A549 (cell line): ENCODE measurements at regions not wholly inside any gene's neighbourhood (a gene's known extent, or its start where the extent isn't known, plus 50 kb on each side); places are given as distances from the start of the nearest gene placed in this dataset.

Experiments used
- ATAC-seq, 2 experiments: fragments of 200-7000 bp in 1 of 2; fragments of >200 bp in 1 of 2; cut with Nextera tagmentation in 1 of 2; cut with Tn5 transposase in 1 of 2; 3 replicates each; pipeline versions ENCODE4 v1.8.0 to v1.9.1; 2018 to 2020; ENCODE audit warnings: mild to moderate bottlenecking in 1 of 2, moderate library complexity in 1 of 2
- CTCF ChIA-PET: fragments of 300-600 bp; sonication (Branson Sonifier 250); formaldehyde crosslinking; extraction: SDS; loops from one replicate; lab custom pipeline; 2021; ENCODE audit warnings: antibody characterized with exemption, inconsistent platforms; lab: Yijun Ruan, JAX
- POLR2A ChIA-PET: fragments of 350-600 bp; formaldehyde crosslinking; extraction: SDS; loops from one replicate; lab custom pipeline; 2021; ENCODE audit warnings: antibody characterized with exemption, inconsistent platforms; lab: Yijun Ruan, JAX
- DNase-seq, 2 experiments: peaks; one replicate each; pipeline versions ENCODE4 v3.0.0 to v3.0.0-alpha.2; 2011 to 2016; ENCODE audit warnings: low read depth in 1 of 2, low spot score in 1 of 2
- FAIRE-seq: peaks from 2 replicates; lab custom pipeline; 2011; peaks lifted over from hg19 to GRCh38; lab: Jason Lieb, UNC
- H3K27ac ChIP-seq, 2 experiments: fragments of >200 bp; sonication (Bioruptor Twin); formaldehyde crosslinking; 3 replicates each; pipeline ENCODE4 v1.5.1; 2016 to 2017
- H3K4me1 ChIP-seq: fragments of >200 bp; sonication (Bioruptor Twin); formaldehyde crosslinking; 3 replicates; pipeline ENCODE4 v1.6.1; 2016
- H3K4me2 ChIP-seq: fragments of >200 bp; sonication (Bioruptor Twin); formaldehyde crosslinking; 3 replicates; pipeline ENCODE4 v1.6.1; 2016
- H3K4me3 ChIP-seq: fragments of >200 bp; sonication (Bioruptor Twin); formaldehyde crosslinking; 3 replicates; pipeline ENCODE4 v1.5.1; 2016
- H3K9me3 ChIP-seq: fragments of >200 bp; sonication (Bioruptor Twin); formaldehyde crosslinking; 3 replicates; pipeline ENCODE4 v1.6.1; 2016
- ATOH8 ChIP-seq: fragments of 250-450 bp; sonication (Bioruptor Pico); IDR thresholded peaks from 2 replicates; pipeline ENCODE4 v1.5.0; 2020; ENCODE audit warnings: low read depth, mild to moderate bottlenecking, moderate library complexity
- BCL3 ChIP-seq: fragments of >200 bp; sonication (Bioruptor Twin); formaldehyde crosslinking; IDR thresholded peaks from 3 replicates; pipeline ENCODE4 v1.6.1; 2016
- BHLHE40 ChIP-seq: IDR thresholded peaks from 2 replicates; pipeline ENCODE4 v1.6.1; 2012; ENCODE audit warnings: low read depth, low read length, inconsistent platforms
- CBX8 ChIP-seq: fragments of 200-600 bp; sonication (generic); IDR thresholded peaks from 2 replicates; pipeline ENCODE4 v1.6.1; 2016
- CEBPB ChIP-seq, 2 experiments: fragments of >200 bp in 1 of 2; sonication (Bioruptor Twin) in 1 of 2; formaldehyde crosslinking in 1 of 2; IDR thresholded peaks; 2 replicates each; pipeline ENCODE4 v1.6.1; 2012 to 2016
- ELK1 ChIP-seq: fragments of 150-350 bp; IDR thresholded peaks from 2 replicates; pipeline ENCODE4 v1.6.1; 2014; ENCODE audit warnings: low read depth, mild to moderate bottlenecking, low read length
- FOSB ChIP-seq: fragments of 250-450 bp; sonication (Bioruptor Pico); IDR thresholded peaks from 2 replicates; pipeline ENCODE4 v1.5.0; 2020; ENCODE audit warnings: mild to moderate bottlenecking, moderate library complexity
- HOXB13 ChIP-seq: fragments of 250-450 bp; sonication (Bioruptor Pico); IDR thresholded peaks from 2 replicates; pipeline ENCODE4 v1.5.0; 2020; ENCODE audit warnings: low read depth, mild to moderate bottlenecking, moderate library complexity
- JUN ChIP-seq, 2 experiments: fragments of >200 bp; sonication (Bioruptor Twin); formaldehyde crosslinking; IDR thresholded peaks; 2 replicates in 1 of 2; 3 replicates in 1 of 2; pipeline ENCODE4 v1.6.1; 2016 to 2017
- KDM1A ChIP-seq: fragments of 200-600 bp; sonication (generic); IDR thresholded peaks from 2 replicates; pipeline ENCODE4 v1.6.1; 2016; ENCODE audit warnings: low read depth, mild to moderate bottlenecking
- MAX ChIP-seq: IDR thresholded peaks from 2 replicates; pipeline ENCODE4 v1.6.1; 2012
- NPAS2 ChIP-seq: fragments of 250-450 bp; sonication (Bioruptor Pico); IDR thresholded peaks from 2 replicates; pipeline ENCODE4 v1.8.0; 2022; ENCODE audit warnings: mild to moderate bottlenecking, moderate library complexity, borderline replicate concordance
- NR3C1 ChIP-seq: fragments of >200 bp; sonication (Bioruptor Twin); formaldehyde crosslinking; IDR thresholded peaks from 3 replicates; pipeline ENCODE4 v1.6.1; 2017
- PBX3 ChIP-seq: IDR thresholded peaks from 2 replicates; pipeline ENCODE4 v1.6.1; 2012
- POLR2A ChIP-seq: IDR thresholded peaks from 2 replicates; pipeline ENCODE4 v1.6.1; 2012; ENCODE audit warnings: mild to moderate bottlenecking, low read length
- RAD21 ChIP-seq, 2 experiments: fragments of >200 bp in 1 of 2; sonication (Bioruptor Twin) in 1 of 2; formaldehyde crosslinking in 1 of 2; IDR thresholded peaks in 1 of 2; conservative IDR thresholded peaks in 1 of 2; 2 replicates in 1 of 2; 3 replicates in 1 of 2; pipeline ENCODE4 v1.6.1; 2012 to 2018; ENCODE audit warnings: inconsistent platforms in 1 of 2
- RARB ChIP-seq: fragments of 250-450 bp; sonication (Bioruptor Pico); IDR thresholded peaks from 2 replicates; pipeline ENCODE4 v1.8.0; 2021; ENCODE audit warnings: mild to moderate bottlenecking, moderate library complexity
- RCOR1 ChIP-seq: fragments of 150-350 bp; IDR thresholded peaks from 2 replicates; pipeline ENCODE4 v1.6.1; 2014; ENCODE audit warnings: antibody characterized with exemption, low read length, low read depth
- REST ChIP-seq: fragments of 200-600 bp; sonication (generic); IDR thresholded peaks from 2 replicates; pipeline ENCODE4 v1.6.1; 2016; ENCODE audit warnings: antibody characterized with exemption, mild to moderate bottlenecking, moderate library complexity
- RFX5 ChIP-seq: fragments of 450-650 bp; IDR thresholded peaks from 2 replicates; pipeline ENCODE4 v1.7.1; 2014; ENCODE audit warnings: antibody characterized with exemption, mild to moderate bottlenecking, moderate library complexity
- SMC3 ChIP-seq: fragments of >200 bp; sonication (Bioruptor Twin); formaldehyde crosslinking; IDR thresholded peaks from 3 replicates; pipeline ENCODE4 v1.6.1; 2018; ENCODE audit warnings: inconsistent platforms
- SREBF2 ChIP-seq: fragments of 450-650 bp; IDR thresholded peaks from 2 replicates; pipeline ENCODE4 v1.6.1; 2014; ENCODE audit warnings: mild to moderate bottlenecking, moderate library complexity
- TFCP2L1 ChIP-seq: fragments of 250-450 bp; sonication (Bioruptor Pico); IDR thresholded peaks from 2 replicates; pipeline ENCODE4 v1.5.0; 2021; ENCODE audit warnings: mild to moderate bottlenecking
- USF2 ChIP-seq: fragments of 450-650 bp; IDR thresholded peaks from 2 replicates; pipeline ENCODE4 v1.6.1; 2014; ENCODE audit warnings: antibody characterized with exemption
- ZC3H11A ChIP-seq: fragments of 450-650 bp; IDR thresholded peaks from 2 replicates; pipeline ENCODE4 v1.6.1; 2014; ENCODE audit warnings: antibody characterized with exemption, mild to moderate bottlenecking
- ZFP36 ChIP-seq: fragments of 450-650 bp; IDR thresholded peaks from 2 replicates; pipeline ENCODE4 v1.6.1; 2014; ENCODE audit warnings: borderline replicate concordance; ENCODE audit not compliant: partially characterized antibody
- ZNF302 ChIP-seq: fragments of 250-450 bp; sonication (Bioruptor Pico); IDR thresholded peaks from 2 replicates; pipeline ENCODE4 v1.9.0; 2021; ENCODE audit warnings: inconsistent platforms, mild to moderate bottlenecking, moderate library complexity
- WGBS: methylation state at CpG from one replicate; pipeline ENCODE4 v1.1.6; 2017; ENCODE audit errors: missing lambda C conversion rate; 5-methylcytosine and 5-hydroxymethylcytosine counted together

- Histone ChIP-seq H3K4me3 (no peak overlapping the region), H3K4me2 (no peak overlapping the region), H3K9me3 (no peaks in the 10 kb centered on the region), H3K4me1 (no peaks in the 10 kb centered on the region), H3K27ac (no peak overlapping the region)
- FAIRE-seq: no peak
- POLR2A ChIA-PET: no interaction called here
- TF ChIP-seq MAX: no peak
- TF ChIP-seq KDM1A: no peak
- no peak for TF ChIP-seq SREBF2
- TF ChIP-seq BCL3: no peak
- no peak for TF ChIP-seq PBX3
- TF ChIP-seq ZNF302 (CRISPR knock-in tag): no peak
- TF ChIP-seq ATOH8 (CRISPR knock-in tag): no peak
- no peak for TF ChIP-seq ELK1
- no peak for TF ChIP-seq HOXB13 (CRISPR knock-in tag)
- TF ChIP-seq POLR2A: no peak
- no peak for TF ChIP-seq NPAS2 (CRISPR knock-in tag)
- 7% methylated on average over 9 of the region's 9 CpGs for WGBS
- DNase-seq: no peak
- CTCF ChIA-PET: no interaction called here
- no peak for ATAC-seq
These were observed 1324.1 kb downstream of the AACS start for GRCh38 chr12:126389220-126389841.

GRCh38 chr12:126389961-126390360 lies 1324.7 kb downstream of the AACS start:
- CTCF ChIA-PET: no interaction called here
- H3K9me3 ChIP-seq: no peaks in the 10 kb centered on the region
- DNase-seq: no peak
- no peak for FAIRE-seq
- no peak overlapping the region for H3K4me2 ChIP-seq
- TF ChIP-seq ATOH8 (CRISPR knock-in tag): no peak
- TF ChIP-seq REST: no peak
- TF ChIP-seq RAD21 (conservative IDR thresholded peaks at IDR 0.05 in 1 of 2, IDR thresholded peaks at IDR 0.05 in 1 of 2): no peak
- no peak for TF ChIP-seq USF2
- no peak for TF ChIP-seq CEBPB (IDR thresholded peaks at IDR 0.05)
- TF ChIP-seq NR3C1: no peak
- no peak for TF ChIP-seq RARB (CRISPR knock-in tag)
- TF ChIP-seq KDM1A: no peak
- no peak for TF ChIP-seq RFX5
- TF ChIP-seq ZFP36: no peak
- no peak for TF ChIP-seq POLR2A
- TF ChIP-seq ZC3H11A: no peak
- no peak for TF ChIP-seq PBX3
- TF ChIP-seq SMC3: no peak
- no peak for TF ChIP-seq RCOR1
- no peak for TF ChIP-seq JUN (IDR thresholded peaks at IDR 0.05)
- no peak for TF ChIP-seq CBX8
- no peak for TF ChIP-seq BHLHE40
- TF ChIP-seq FOSB (CRISPR knock-in tag): no peak
- no peak for TF ChIP-seq TFCP2L1 (CRISPR knock-in tag)
- TF ChIP-seq, all 56 proteins: peak for 0
- H3K4me1 ChIP-seq: no peaks in the 10 kb centered on the region
- POLR2A ChIA-PET: no interaction called here
- 9% methylated on average over 5 of the region's 5 CpGs for WGBS
- H3K27ac ChIP-seq: no peak overlapping the region
- no peak for ATAC-seq
- H3K4me3 ChIP-seq: no peak overlapping the region
